Uterus (tissue), 3 donors: ENCODE measurements at regions not wholly inside any gene's neighbourhood (a gene's known extent, or its start where the extent isn't known, plus 50 kb on each side); places are given as distances from the start of the nearest gene placed in this dataset.

ENCODE experiments used
- DNase-seq, 2 donors: peaks; one replicate each; pipeline ENCODE4 v3.0.0-alpha.2; 2019 to 2020
- H3K27ac ChIP-seq, 2 donors: fragments of 200-600 bp; sonication (generic); 1 replicate in 1 of 2; 2 replicates in 1 of 2; pipeline ENCODE4 v1.5.1; 2016 to 2018
- H3K27me3 ChIP-seq, 2 donors: fragments of 200-600 bp; sonication (generic); one replicate each; pipeline ENCODE4 v1.5.1; 2018 to 2019; ENCODE audit warnings: control low read depth in 1 of 2
- H3K36me3 ChIP-seq, 2 donors: fragments of 200-600 bp; sonication (generic); one replicate each; pipeline ENCODE4 v1.5.1; 2019; ENCODE audit warnings: control low read depth in 1 of 2
- H3K4me1 ChIP-seq, 2 donors: fragments of 200-600 bp; sonication (generic); one replicate each; pipeline ENCODE4 v1.5.1; 2018 to 2019; ENCODE audit warnings: control low read depth in 1 of 2
- H3K4me3 ChIP-seq, 2 donors: fragments of 200-600 bp; sonication (generic); 1 replicate in 1 of 2; 2 replicates in 1 of 2; pipeline ENCODE4 v1.5.1; 2018 to 2019; ENCODE audit warnings: mild to moderate bottlenecking in 1 of 2
- H3K9me3 ChIP-seq, 2 donors: fragments of 200-600 bp; sonication (generic); one replicate each; pipeline ENCODE4 v1.5.1; 2019; ENCODE audit warnings: control low read depth in 1 of 2
- POLR2A ChIP-seq, 2 donors: fragments of 450-650 bp; IDR thresholded peaks; one replicate each; pipeline ENCODE4 v1.6.1; 2016; ENCODE audit warnings: antibody characterized with exemption in 2 of 2, mild to moderate bottlenecking in 1 of 2, moderate library complexity in 1 of 2
- intact Hi-C: fragments of 100-400 bp; cut with DNase I; formaldehyde crosslinking; loops from one replicate; pipeline ENCODE4 v1.15.1; 2023; ENCODE audit warnings: low total_unique reads
- TF ChIP-seq, protein P1 (sequence below), 4 experiments: fragments of 200-600 bp in 2 of 4; fragments of 450-650 bp in 2 of 4; sonication (generic) in 2 of 4; IDR thresholded peaks; one replicate each; pipeline ENCODE4 v1.5.1; 2016 to 2019; ENCODE audit warnings: antibody characterized with exemption in 4 of 4, mild to moderate bottlenecking in 2 of 4, moderate library complexity in 1 of 4
- donor health status: DM: yes; HTN: yes; CAD: no.

- DNase-seq = no peak
- Histone ChIP-seq H3K9me3 (no peaks in the 10 kb centered on the region), H3K27ac (no peak overlapping the region), H3K27me3 (no peaks in the 10 kb centered on the region), H3K36me3 (no peaks in the 10 kb centered on the region), H3K4me3 (no peak overlapping the region), H3K4me1 (no peaks in the 10 kb centered on the region)
- intact Hi-C loops = no loop called here
- TF ChIP-seq, protein P1, sequence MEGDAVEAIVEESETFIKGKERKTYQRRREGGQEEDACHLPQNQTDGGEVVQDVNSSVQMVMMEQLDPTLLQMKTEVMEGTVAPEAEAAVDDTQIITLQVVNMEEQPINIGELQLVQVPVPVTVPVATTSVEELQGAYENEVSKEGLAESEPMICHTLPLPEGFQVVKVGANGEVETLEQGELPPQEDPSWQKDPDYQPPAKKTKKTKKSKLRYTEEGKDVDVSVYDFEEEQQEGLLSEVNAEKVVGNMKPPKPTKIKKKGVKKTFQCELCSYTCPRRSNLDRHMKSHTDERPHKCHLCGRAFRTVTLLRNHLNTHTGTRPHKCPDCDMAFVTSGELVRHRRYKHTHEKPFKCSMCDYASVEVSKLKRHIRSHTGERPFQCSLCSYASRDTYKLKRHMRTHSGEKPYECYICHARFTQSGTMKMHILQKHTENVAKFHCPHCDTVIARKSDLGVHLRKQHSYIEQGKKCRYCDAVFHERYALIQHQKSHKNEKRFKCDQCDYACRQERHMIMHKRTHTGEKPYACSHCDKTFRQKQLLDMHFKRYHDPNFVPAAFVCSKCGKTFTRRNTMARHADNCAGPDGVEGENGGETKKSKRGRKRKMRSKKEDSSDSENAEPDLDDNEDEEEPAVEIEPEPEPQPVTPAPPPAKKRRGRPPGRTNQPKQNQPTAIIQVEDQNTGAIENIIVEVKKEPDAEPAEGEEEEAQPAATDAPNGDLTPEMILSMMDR (IDR thresholded peaks at IDR 0.05) = no peak
- no peak for TF ChIP-seq POLR2A (IDR thresholded peaks at IDR 0.05)
These were observed 229.1 kb downstream of the TSHZ3 start for GRCh38 chr19:31119951-31120690.

- intact Hi-C loops = no loop called here
- no peaks in the 10 kb centered on the region for H3K4me1 ChIP-seq
- H3K9me3 ChIP-seq = no peaks in the 10 kb centered on the region
- H3K27me3 ChIP-seq = no peaks in the 10 kb centered on the region
- no peaks in the 10 kb centered on the region for H3K36me3 ChIP-seq
- DNase-seq = no peak
- H3K27ac ChIP-seq = no peak overlapping the region
- TF ChIP-seq POLR2A (IDR thresholded peaks at IDR 0.05) = no peak
- no peak overlapping the region for H3K4me3 ChIP-seq
These were observed 230.2 kb downstream of the TSHZ3 start for GRCh38 chr19:31118986-31119385.

- H3K27me3 ChIP-seq = no peaks in the 10 kb centered on the region
- TF ChIP-seq, protein P1 (IDR thresholded peaks at IDR 0.05) = no peak
- no peak for TF ChIP-seq POLR2A (IDR thresholded peaks at IDR 0.05)
- H3K27ac ChIP-seq = no peak overlapping the region
- no peaks in the 10 kb centered on the region for H3K9me3 ChIP-seq
- intact Hi-C loops = no loop called here
- H3K36me3 ChIP-seq = no peaks in the 10 kb centered on the region
- DNase-seq = no peak
- no peak overlapping the region for H3K4me3 ChIP-seq
- no peaks in the 10 kb centered on the region for H3K4me1 ChIP-seq
These were observed 230.8 kb downstream of the TSHZ3 start for GRCh38 chr19:31118287-31118955.

DNA sequence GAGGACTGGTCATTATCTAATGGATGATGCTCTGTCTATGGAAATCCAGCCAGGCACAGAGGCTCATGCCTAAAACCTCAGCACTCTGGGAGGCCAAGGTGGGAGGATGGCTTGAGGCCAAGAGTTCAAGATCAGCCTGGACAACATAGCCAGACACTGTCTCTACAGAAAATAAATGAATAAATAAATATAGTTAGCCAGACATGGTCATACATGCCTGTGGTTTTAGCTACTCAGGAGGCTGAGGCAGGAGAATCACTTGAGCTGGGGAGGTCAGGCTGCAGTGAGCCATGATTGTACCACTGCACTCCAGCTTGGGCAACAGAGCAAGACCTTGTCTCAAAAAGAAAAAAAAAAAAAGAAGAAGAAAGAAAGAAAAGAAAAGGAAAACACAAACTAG lies 234.7 kb downstream of the TSHZ3 start:
- no peak for TF ChIP-seq POLR2A (IDR thresholded peaks at IDR 0.05)
- TF ChIP-seq, protein P1 (IDR thresholded peaks at IDR 0.05) = no peak
- intact Hi-C loops = no loop called here
- DNase-seq = no peak
- no peak overlapping the region for H3K27ac ChIP-seq
- no peak overlapping the region for H3K4me3 ChIP-seq
- no peaks in the 10 kb centered on the region for H3K4me1 ChIP-seq
- no peaks in the 10 kb centered on the region for H3K9me3 ChIP-seq
- no peaks in the 10 kb centered on the region for H3K27me3 ChIP-seq
- H3K36me3 ChIP-seq = no peaks in the 10 kb centered on the region

DNA sequence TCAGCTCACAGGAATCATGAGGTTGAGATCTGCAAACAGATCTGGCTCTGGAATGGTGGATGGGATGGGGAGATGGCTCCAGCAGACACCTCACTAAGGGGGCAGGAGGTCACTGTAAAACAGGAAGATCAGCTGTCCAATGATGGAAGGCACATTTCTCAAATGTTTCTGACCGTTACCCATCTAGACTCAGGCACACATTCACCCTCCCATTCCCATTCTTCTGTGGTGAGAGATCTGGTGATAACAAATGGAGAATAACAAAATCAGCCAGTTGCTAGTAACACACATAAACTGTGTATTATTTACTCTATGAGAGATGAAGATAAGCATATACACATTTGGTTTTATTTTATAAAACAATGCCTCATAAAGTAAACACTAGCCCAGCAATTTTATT lies 235.9 kb downstream of the TSHZ3 start:
- intact Hi-C loops = no loop called here
- H3K9me3 ChIP-seq = no peaks in the 10 kb centered on the region
- no peak overlapping the region for H3K4me3 ChIP-seq
- no peaks in the 10 kb centered on the region for H3K27me3 ChIP-seq
- no peaks in the 10 kb centered on the region for H3K4me1 ChIP-seq
- no peak for DNase-seq
- no peak overlapping the region for H3K27ac ChIP-seq
- TF ChIP-seq POLR2A (IDR thresholded peaks at IDR 0.05) = no peak
- no peaks in the 10 kb centered on the region for H3K36me3 ChIP-seq

GRCh38 chr19:31112158-31112557 lies 237.1 kb downstream of the TSHZ3 start:
- H3K27me3 ChIP-seq = no peaks in the 10 kb centered on the region
- no peaks in the 10 kb centered on the region for H3K9me3 ChIP-seq
- H3K4me3 ChIP-seq = no peak overlapping the region
- TF ChIP-seq POLR2A (IDR thresholded peaks at IDR 0.05) = no peak
- TF ChIP-seq, protein P1 (IDR thresholded peaks at IDR 0.05) = no peak
- no peaks in the 10 kb centered on the region for H3K36me3 ChIP-seq
- H3K27ac ChIP-seq = no peak overlapping the region
- no peak for DNase-seq
- H3K4me1 ChIP-seq = no peaks in the 10 kb centered on the region
- intact Hi-C loops = no loop called here
